H1 (cell line): ENCODE measurements at regions not wholly inside any gene's neighbourhood (a gene's known extent, or its start where the extent isn't known, plus 50 kb on each side); places are given as distances from the start of the nearest gene placed in this dataset.

ENCODE experiments used
- CTCF ChIA-PET: fragments of 300-600 bp; sonication (Branson Sonifier 250); formaldehyde crosslinking; loops from one replicate; lab custom pipeline; 2021; ENCODE audit not compliant: partially characterized antibody; lab: Charles Lee
- POLR2A ChIA-PET: fragments of 300-600 bp; sonication (Branson Sonifier 250); formaldehyde crosslinking; loops from one replicate; lab custom pipeline; 2021; ENCODE audit warnings: inconsistent platforms; ENCODE audit not compliant: partially characterized antibody; lab: Charles Lee
- DNase-seq, 2 experiments: peaks; one replicate each; pipeline versions ENCODE4 v3.0.0 to v3.0.0-alpha.2; 2010 to 2022; ENCODE audit warnings: low spot score in 2 of 2, low read depth in 1 of 2, mixed read lengths in 1 of 2
- FAIRE-seq: peaks from 2 replicates; lab custom pipeline; 2011; peaks lifted over from hg19 to GRCh38; lab: Jason Lieb, UNC
- H2AFZ ChIP-seq: 2 replicates; pipeline ENCODE4 v1.8.1; 2012; ENCODE audit warnings: low read length, inconsistent platforms
- H2AK5ac ChIP-seq: 2 replicates; pipeline ENCODE4 v1.6.1; 2013; ENCODE audit warnings: low read depth, low read length
- H2BK120ac ChIP-seq: replicated peaks from 2 replicates; pipeline ENCODE3; 2013; ENCODE audit warnings: low read depth, low read length, inconsistent platforms
- H2BK12ac ChIP-seq: 2 replicates; pipeline ENCODE4 v1.6.1; 2013; ENCODE audit warnings: low read depth, low read length
- H2BK15ac ChIP-seq: 2 replicates; pipeline ENCODE4 v1.6.1; 2013; ENCODE audit warnings: low read length
- H2BK20ac ChIP-seq: 2 replicates; pipeline ENCODE4 v1.6.1; 2013; ENCODE audit warnings: low read length
- H2BK5ac ChIP-seq: 2 replicates; pipeline ENCODE4 v1.6.1; 2013; ENCODE audit warnings: low read depth, low read length
- H3K14ac ChIP-seq: 2 replicates; pipeline ENCODE4 v1.6.1; 2013; ENCODE audit warnings: inconsistent platforms; ENCODE audit not compliant: insufficient read length
- H3K18ac ChIP-seq: 2 replicates; pipeline ENCODE4 v1.6.1; 2013; ENCODE audit warnings: low read length; ENCODE audit errors: extremely low read depth
- H3K23ac ChIP-seq: 2 replicates; pipeline ENCODE4 v1.6.1; 2013; ENCODE audit warnings: inconsistent platforms; ENCODE audit not compliant: insufficient read length
- H3K23me2 ChIP-seq: 2 replicates; pipeline ENCODE4 v1.6.1; 2013; ENCODE audit warnings: low read depth, low read length
- H3K27ac ChIP-seq: 2 replicates; pipeline ENCODE4 v1.6.1; 2011; ENCODE audit warnings: low read depth, low read length, inconsistent platforms
- H3K27me3 ChIP-seq, 4 experiments: replicated peaks in 1 of 4; 1 replicate in 1 of 4; 2 replicates in 3 of 4; pipeline versions ENCODE4 v1.6.1 to v1.8.1; 2011 to 2013; ENCODE audit warnings: low read length in 3 of 4, mild to moderate bottlenecking in 3 of 4, inconsistent platforms in 2 of 4, mixed read lengths in 2 of 4, moderate library complexity in 1 of 4; ENCODE audit not compliant: control insufficient read depth in 3 of 4, insufficient read depth in 3 of 4; ENCODE audit errors: extremely low read depth in 1 of 4
- H3K36me3 ChIP-seq, 4 experiments: 2 replicates each; pipeline versions ENCODE4 v1.6.1 to v1.8.1; 2011 to 2013; ENCODE audit warnings: mild to moderate bottlenecking in 4 of 4, low read length in 3 of 4, moderate library complexity in 2 of 4, control low read depth in 1 of 4, inconsistent platforms in 1 of 4; ENCODE audit not compliant: insufficient read depth in 4 of 4, control insufficient read depth in 2 of 4
- H3K4ac ChIP-seq: replicated peaks from 2 replicates; pipeline ENCODE3; 2013; ENCODE audit warnings: low read length, low read depth, mixed read lengths, inconsistent platforms; ENCODE audit not compliant: insufficient read length
- H3K4me1 ChIP-seq, 4 experiments: replicated peaks in 1 of 4; 1 replicate in 1 of 4; 2 replicates in 3 of 4; pipeline versions ENCODE4 v1.6.1 to v1.8.1; 2011 to 2013; ENCODE audit warnings: low read length in 3 of 4, inconsistent platforms in 2 of 4, mixed read lengths in 1 of 4; ENCODE audit not compliant: insufficient read depth in 4 of 4, control insufficient read depth in 3 of 4
- H3K4me2 ChIP-seq, 2 experiments: 2 replicates each; pipeline versions ENCODE4 v1.6.1 to v1.8.1; 2011 to 2013; ENCODE audit warnings: low read depth in 2 of 2, low read length in 2 of 2, control low read depth in 1 of 2, inconsistent platforms in 1 of 2, mild to moderate bottlenecking in 1 of 2; ENCODE audit not compliant: insufficient read depth in 1 of 2
- H3K4me3 ChIP-seq, 4 experiments: fragments of 200-600, 300-600 bp in 1 of 4; sonication (generic), shearing (Covaris generic), sonication (Bioruptor Twin) in 1 of 4; 2 replicates each; pipeline versions ENCODE4 v1.5.1 to v1.8.1; 2011 to 2016; ENCODE audit warnings: low read length in 4 of 4, low read depth in 3 of 4, control low read depth in 2 of 4, inconsistent platforms in 2 of 4, mild to moderate bottlenecking in 2 of 4, mixed read lengths in 1 of 4, moderate library complexity in 1 of 4; ENCODE audit not compliant: insufficient read depth in 2 of 4; ENCODE audit errors: extremely low read depth in 1 of 4
- H3K56ac ChIP-seq: replicated peaks from 2 replicates; pipeline ENCODE3; 2013; ENCODE audit warnings: low read depth, mild to moderate bottlenecking, mixed read lengths, low read length, inconsistent platforms; ENCODE audit not compliant: insufficient read length
- H3K79me1 ChIP-seq: 2 replicates; pipeline ENCODE4 v1.6.1; 2013; ENCODE audit warnings: low read depth, low read length, control low read depth
- H3K79me2 ChIP-seq, 2 experiments: 2 replicates each; pipeline versions ENCODE4 v1.6.1 to v1.8.1; 2012 to 2013; ENCODE audit warnings: low read length in 2 of 2, mild to moderate bottlenecking in 2 of 2, inconsistent platforms in 1 of 2; ENCODE audit not compliant: insufficient read depth in 2 of 2, control insufficient read depth in 1 of 2
- H3K9ac ChIP-seq, 4 experiments: replicated peaks in 1 of 4; 1 replicate in 1 of 4; 2 replicates in 3 of 4; pipeline versions ENCODE4 v1.6.1 to v1.8.1; 2011 to 2013; ENCODE audit warnings: low read depth in 3 of 4, low read length in 3 of 4, control low read depth in 2 of 4, mild to moderate bottlenecking in 2 of 4, moderate library complexity in 2 of 4, inconsistent platforms in 1 of 4; ENCODE audit errors: extremely low read depth in 1 of 4
- H3K9me3 ChIP-seq, 2 experiments: 2 replicates each; pipeline versions ENCODE4 v1.6.1 to v1.8.1; 2012 to 2013; ENCODE audit warnings: mild to moderate bottlenecking in 2 of 2, moderate library complexity in 2 of 2, control low read depth in 1 of 2, inconsistent platforms in 1 of 2, low read depth in 1 of 2, low read length in 1 of 2, mixed read lengths in 1 of 2; ENCODE audit not compliant: insufficient read depth in 2 of 2
- H4K20me1 ChIP-seq, 2 experiments: replicated peaks in 1 of 2; 2 replicates each; pipeline versions ENCODE3 to v1.8.1; 2011 to 2013; ENCODE audit warnings: inconsistent platforms in 2 of 2, low read length in 2 of 2, mild to moderate bottlenecking in 1 of 2; ENCODE audit not compliant: insufficient read depth in 2 of 2, control insufficient read depth in 1 of 2
- H4K5ac ChIP-seq: 2 replicates; pipeline ENCODE4 v1.6.1; 2013; ENCODE audit warnings: low read length, low read depth, mixed read lengths, inconsistent platforms; ENCODE audit not compliant: insufficient read length
- H4K8ac ChIP-seq: 2 replicates; pipeline ENCODE4 v1.8.0; 2013; ENCODE audit warnings: mild to moderate bottlenecking, moderate library complexity, low read length, inconsistent platforms; ENCODE audit not compliant: insufficient read depth; ENCODE audit errors: extremely low read depth
- H4K91ac ChIP-seq: replicated peaks from 2 replicates; pipeline ENCODE3; 2013; ENCODE audit warnings: low read length, mixed read lengths, inconsistent platforms; ENCODE audit not compliant: insufficient read length
- CHD1 ChIP-seq: IDR thresholded peaks from 2 replicates; pipeline ENCODE4 v1.6.1; 2012; ENCODE audit warnings: low read depth, low read length, improper control_type of control experiment
- KDM1A ChIP-seq: fragments of 200-600, 300-600 bp; sonication (generic); IDR thresholded peaks from 2 replicates; pipeline ENCODE4 v1.7.1; 2016; ENCODE audit warnings: mild to moderate bottlenecking, low read length, borderline replicate concordance
- POLR2A ChIP-seq, 2 experiments: IDR thresholded peaks; 1 replicate in 1 of 2; 2 replicates in 1 of 2; pipeline ENCODE4 v1.6.1; 2011; ENCODE audit warnings: low read depth in 2 of 2, low read length in 2 of 2, mild to moderate bottlenecking in 2 of 2; ENCODE audit errors: control extremely low read depth in 1 of 2
- POU5F1 ChIP-seq: IDR thresholded peaks from 2 replicates; pipeline ENCODE4 v1.6.1; 2011; ENCODE audit warnings: low read depth, mild to moderate bottlenecking, low read length, moderate library complexity
- RNF2 ChIP-seq: fragments of 200-900, 300-1000 bp; sonication (generic); IDR thresholded peaks from 2 replicates; pipeline ENCODE4 v1.7.1; 2016; ENCODE audit warnings: borderline replicate concordance, low read depth, mild to moderate bottlenecking, antibody characterized with exemption, low read length; ENCODE audit not compliant: poor library complexity, severe bottlenecking; ENCODE audit errors: missing control alignments
- SRF ChIP-seq: IDR thresholded peaks from 2 replicates; pipeline ENCODE4 v1.6.1; 2011; ENCODE audit warnings: mild to moderate bottlenecking, low read depth, low read length, moderate library complexity
- WGBS, 2 experiments: shearing (Covaris generic) in 1 of 2; methylation state at CpG; one replicate each; pipeline versions ENCODE4 v1.1.6 to v1.1.7; 2013 to 2015; ENCODE audit warnings: low lambda C conversion rate in 2 of 2, mixed read lengths in 2 of 2, inconsistent platforms in 1 of 2, low coverage in 1 of 2, missing lambda C conversion rate in 1 of 2; ENCODE audit not compliant: insufficient replicate concordance in 2 of 2, insufficient coverage in 1 of 2, insufficient read length in 1 of 2; ENCODE audit errors: extremely low coverage in 1 of 2, missing lambda C conversion rate in 1 of 2; 5-methylcytosine and 5-hydroxymethylcytosine counted together

DNA sequence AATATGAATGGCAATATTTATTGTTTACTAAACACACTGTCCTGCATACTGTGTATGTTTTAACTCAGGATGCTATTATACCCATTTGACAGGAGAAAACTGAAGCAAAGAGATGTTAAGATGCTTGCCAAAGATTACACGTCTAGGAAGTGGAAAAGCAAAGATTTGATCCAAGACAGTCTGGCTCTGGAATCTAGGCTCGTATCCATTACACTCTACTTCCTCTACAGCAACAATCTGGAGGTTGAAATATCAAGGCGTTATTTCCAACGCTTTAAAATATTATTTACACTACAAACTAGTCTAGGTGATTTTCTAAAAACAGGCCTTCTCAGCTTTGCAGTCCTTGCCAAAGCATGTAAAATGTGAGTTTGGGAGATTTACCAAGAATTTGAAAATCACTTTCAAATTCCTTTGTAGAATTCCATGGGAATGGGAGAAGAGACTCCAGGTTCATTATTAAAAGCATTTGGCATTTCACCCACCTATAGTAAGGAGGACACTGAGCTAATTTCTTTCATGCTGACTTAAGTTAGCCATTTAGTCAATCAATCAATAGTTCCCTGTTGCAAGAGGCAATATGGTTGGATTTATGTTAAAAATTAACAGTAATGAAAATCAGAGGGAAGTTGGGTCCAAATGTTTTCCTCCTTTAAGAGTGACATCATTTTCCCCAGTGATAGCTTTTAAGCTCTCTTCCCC is 356.3 kb upstream of the SMARCA2 start:
- no peaks in the 10 kb centered on the region for H3K79me1 ChIP-seq
- H3K79me2 ChIP-seq = no peaks in the 10 kb centered on the region
- H2BK120ac ChIP-seq = no peak overlapping the region
- H4K20me1 ChIP-seq = no peaks in the 10 kb centered on the region
- no peak overlapping the region for H3K23ac ChIP-seq
- ChIA-PET CTCF (no interaction called here), POLR2A (no interaction called here)
- no peaks in the 10 kb centered on the region for H3K27me3 ChIP-seq
- H3K4me3 ChIP-seq = no peak overlapping the region
- H4K91ac ChIP-seq = no peak overlapping the region
- no peaks in the 10 kb centered on the region for H3K36me3 ChIP-seq
- H3K14ac ChIP-seq = no peak overlapping the region
- DNase-seq (no peak), FAIRE-seq (no peak)
- no peak overlapping the region for H2AK5ac ChIP-seq
- no peak overlapping the region for H2BK5ac ChIP-seq
- no peak overlapping the region for H3K4me2 ChIP-seq
- H3K56ac ChIP-seq = no peak overlapping the region
- no peak overlapping the region for H4K5ac ChIP-seq
- H2BK12ac ChIP-seq = no peak overlapping the region
- no peak overlapping the region for H3K9ac ChIP-seq
- no peak overlapping the region for H4K8ac ChIP-seq
- peaks cover 49 to 55% of the 10 kb centered on the region in 2 experiments for H3K9me3 ChIP-seq
- no peak overlapping the region for H2BK20ac ChIP-seq
- no peak overlapping the region for H3K18ac ChIP-seq
- no peak overlapping the region for H2BK15ac ChIP-seq
- H3K27ac ChIP-seq = no peak overlapping the region
- no peaks in the 10 kb centered on the region for H3K4me1 ChIP-seq
- TF ChIP-seq POLR2A (IDR thresholded peaks at IDR 0.05; ENCODE audit: control extremely low read depth in 1 of 2, low read depth in 2 of 2, low read length in 2 of 2) (no peak), SRF (no peak), POU5F1 (no peak), KDM1A (no peak), RNF2 (no peak), CHD1 (no peak)
- no peaks in the 10 kb centered on the region for H3K23me2 ChIP-seq
- H3K4ac ChIP-seq = no peak overlapping the region
- WGBS, 2 experiments = 63% methylated on average over 4 of the region's 4 CpGs; no CpG with 5 or more reads in 1 of the 2 experiments
- no peak overlapping the region for H2AFZ ChIP-seq
